ENCODE measurements at regions not wholly inside any gene's neighbourhood (a gene's known extent, or its start where the extent isn't known, plus 50 kb on each side); places are given as distances from the start of the nearest gene placed in this dataset.

DNA sequence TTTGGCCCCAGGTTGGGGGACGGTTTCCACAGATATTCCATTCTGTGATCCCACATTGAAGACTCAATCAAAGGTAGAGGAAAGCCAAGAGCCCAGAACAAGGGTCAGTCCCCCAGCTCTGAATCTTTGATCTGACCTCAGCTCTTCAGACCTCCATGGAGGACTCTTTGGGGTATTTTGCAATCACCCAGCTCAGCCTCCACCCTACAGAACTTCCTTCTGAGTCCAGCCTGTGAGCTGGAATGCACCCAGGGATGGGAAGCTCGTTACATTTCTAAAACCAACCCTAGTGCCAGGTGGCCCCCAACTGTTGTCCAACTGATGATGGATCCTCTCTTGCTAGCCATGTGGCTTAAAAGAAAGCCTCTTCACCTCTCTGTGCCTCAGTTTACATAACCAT, 335.3 kb downstream of the MN1 start:
- TF ChIP-seq, protein P1, sequence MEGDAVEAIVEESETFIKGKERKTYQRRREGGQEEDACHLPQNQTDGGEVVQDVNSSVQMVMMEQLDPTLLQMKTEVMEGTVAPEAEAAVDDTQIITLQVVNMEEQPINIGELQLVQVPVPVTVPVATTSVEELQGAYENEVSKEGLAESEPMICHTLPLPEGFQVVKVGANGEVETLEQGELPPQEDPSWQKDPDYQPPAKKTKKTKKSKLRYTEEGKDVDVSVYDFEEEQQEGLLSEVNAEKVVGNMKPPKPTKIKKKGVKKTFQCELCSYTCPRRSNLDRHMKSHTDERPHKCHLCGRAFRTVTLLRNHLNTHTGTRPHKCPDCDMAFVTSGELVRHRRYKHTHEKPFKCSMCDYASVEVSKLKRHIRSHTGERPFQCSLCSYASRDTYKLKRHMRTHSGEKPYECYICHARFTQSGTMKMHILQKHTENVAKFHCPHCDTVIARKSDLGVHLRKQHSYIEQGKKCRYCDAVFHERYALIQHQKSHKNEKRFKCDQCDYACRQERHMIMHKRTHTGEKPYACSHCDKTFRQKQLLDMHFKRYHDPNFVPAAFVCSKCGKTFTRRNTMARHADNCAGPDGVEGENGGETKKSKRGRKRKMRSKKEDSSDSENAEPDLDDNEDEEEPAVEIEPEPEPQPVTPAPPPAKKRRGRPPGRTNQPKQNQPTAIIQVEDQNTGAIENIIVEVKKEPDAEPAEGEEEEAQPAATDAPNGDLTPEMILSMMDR (IDR thresholded peaks at IDR 0.05), result no peak
- TF ChIP-seq POLR2A (IDR thresholded peaks at IDR 0.05), result no peak

All from prostate gland (tissue), 2 donors.